Astrocyte (in vitro differentiated cells and primary cell): ENCODE measurements at regions not wholly inside any gene's neighbourhood (a gene's known extent, or its start where the extent isn't known, plus 50 kb on each side); places are given as distances from the start of the nearest gene placed in this dataset.

Experiments
- EZH2 ChIP-seq: IDR thresholded peaks from 2 replicates; pipeline ENCODE4 v1.6.1; 2012; ENCODE audit warnings: mild to moderate bottlenecking, low read length, inconsistent platforms; ENCODE audit not compliant: insufficient read depth
- TF ChIP-seq, protein P1 (sequence below): IDR thresholded peaks from 2 replicates; pipeline ENCODE4 v1.5.1; 2011; ENCODE audit warnings: low read depth, mild to moderate bottlenecking, inconsistent platforms, low read length, moderate library complexity; ENCODE audit not compliant: insufficient read depth

DNA sequence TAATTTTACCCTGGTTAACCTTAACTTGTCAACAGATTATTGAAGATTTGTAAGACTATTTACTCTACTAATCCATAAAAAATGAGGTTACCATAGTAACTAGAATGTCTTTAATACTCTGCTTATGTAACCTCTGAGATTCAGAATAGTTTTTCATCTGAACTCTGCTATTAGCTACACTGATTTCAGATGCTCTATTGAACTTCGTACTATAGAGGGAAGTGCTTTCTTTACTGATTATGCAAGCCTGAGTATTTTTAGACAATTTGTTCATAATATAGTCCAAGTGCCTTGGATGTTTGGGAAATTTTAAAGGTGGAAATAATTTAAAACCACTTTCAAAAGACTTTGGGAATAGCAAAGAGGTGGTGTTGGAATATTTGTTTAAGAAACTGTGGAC, 107.9 kb upstream of the GBE1 start:
- TF ChIP-seq, protein P1, sequence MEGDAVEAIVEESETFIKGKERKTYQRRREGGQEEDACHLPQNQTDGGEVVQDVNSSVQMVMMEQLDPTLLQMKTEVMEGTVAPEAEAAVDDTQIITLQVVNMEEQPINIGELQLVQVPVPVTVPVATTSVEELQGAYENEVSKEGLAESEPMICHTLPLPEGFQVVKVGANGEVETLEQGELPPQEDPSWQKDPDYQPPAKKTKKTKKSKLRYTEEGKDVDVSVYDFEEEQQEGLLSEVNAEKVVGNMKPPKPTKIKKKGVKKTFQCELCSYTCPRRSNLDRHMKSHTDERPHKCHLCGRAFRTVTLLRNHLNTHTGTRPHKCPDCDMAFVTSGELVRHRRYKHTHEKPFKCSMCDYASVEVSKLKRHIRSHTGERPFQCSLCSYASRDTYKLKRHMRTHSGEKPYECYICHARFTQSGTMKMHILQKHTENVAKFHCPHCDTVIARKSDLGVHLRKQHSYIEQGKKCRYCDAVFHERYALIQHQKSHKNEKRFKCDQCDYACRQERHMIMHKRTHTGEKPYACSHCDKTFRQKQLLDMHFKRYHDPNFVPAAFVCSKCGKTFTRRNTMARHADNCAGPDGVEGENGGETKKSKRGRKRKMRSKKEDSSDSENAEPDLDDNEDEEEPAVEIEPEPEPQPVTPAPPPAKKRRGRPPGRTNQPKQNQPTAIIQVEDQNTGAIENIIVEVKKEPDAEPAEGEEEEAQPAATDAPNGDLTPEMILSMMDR, result no peak
- no peak for TF ChIP-seq EZH2
